HEK293 (cell line): ENCODE measurements at regions not wholly inside any gene's neighbourhood (a gene's known extent, or its start where the extent isn't known, plus 50 kb on each side); places are given as distances from the start of the nearest gene placed in this dataset.
A peak's percentile ranks its signal among the peaks of the same experiment; 100 is the strongest.

Experiments used
- CTCF ChIA-PET: fragments of 350-600 bp; formaldehyde crosslinking; extraction: SDS; loops from one replicate; lab custom pipeline; 2021; ENCODE audit warnings: antibody characterized with exemption; lab: Yijun Ruan, JAX
- POLR2A ChIA-PET: fragments of 300-600 bp; formaldehyde crosslinking; extraction: SDS; loops from one replicate; lab custom pipeline; 2020; ENCODE audit warnings: antibody characterized with exemption, inconsistent platforms; lab: Yijun Ruan, JAX
- H3K27ac ChIP-seq: fragments of 200-500 bp; sonication (Bioruptor generic); 2 replicates; pipeline ENCODE4 v1.5.1; 2014; ENCODE audit warnings: low read depth, low read length, control low read depth, inconsistent platforms; ENCODE audit errors: extremely low read depth
- H3K36me3 ChIP-seq, 2 experiments: fragments of 200-500 bp in 1 of 2; sonication (Bioruptor generic) in 1 of 2; 1 replicate in 1 of 2; 2 replicates in 1 of 2; pipeline ENCODE4 v1.5.1; 2014 to 2017; ENCODE audit warnings: inconsistent platforms in 2 of 2, low read length in 2 of 2; ENCODE audit not compliant: control insufficient read depth in 2 of 2, insufficient read depth in 1 of 2
- H3K4me1 ChIP-seq: fragments of 200-500 bp; sonication (Bioruptor generic); 2 replicates; pipeline ENCODE4 v1.5.1; 2014; ENCODE audit warnings: mild to moderate bottlenecking, low read length, inconsistent platforms; ENCODE audit not compliant: control insufficient read depth, insufficient read depth
- H3K4me3 ChIP-seq: 2 replicates; pipeline ENCODE4 v1.5.1; 2011; ENCODE audit warnings: low read depth, mild to moderate bottlenecking, control low read depth, low read length, moderate library complexity
- H3K9me3 ChIP-seq: fragments of 200-500 bp; sonication (Bioruptor generic); 2 replicates; pipeline ENCODE4 v1.5.1; 2014; ENCODE audit warnings: low read depth, low read length, inconsistent platforms; ENCODE audit not compliant: control insufficient read depth, insufficient read depth
- CTCF ChIP-seq: fragments of 450-650 bp; formaldehyde crosslinking; IDR thresholded peaks from 2 replicates; pipeline ENCODE4 v1.5.1; 2016; ENCODE audit warnings: missing biosample characterization, missing genetic modification characterization
- ELK4 ChIP-seq: IDR thresholded peaks from 2 replicates; pipeline ENCODE4 v1.6.1; 2011; ENCODE audit warnings: mild to moderate bottlenecking, low read depth, low read length, borderline replicate concordance
- PRDM10 ChIP-seq: fragments of 450-650 bp; formaldehyde crosslinking; IDR thresholded peaks from 2 replicates; pipeline ENCODE4 v1.5.1; 2016; ENCODE audit warnings: missing biosample characterization, missing genetic modification characterization
- PRDM6 ChIP-seq: fragments of 450-650 bp; formaldehyde crosslinking; IDR thresholded peaks from 2 replicates; pipeline ENCODE4 v1.5.1; 2017; ENCODE audit warnings: missing biosample characterization, missing genetic modification characterization
- SETDB1 ChIP-seq: IDR thresholded peaks from one replicate; pipeline ENCODE4 v1.6.1; 2017; ENCODE audit warnings: mild to moderate bottlenecking, low read length, moderate library complexity, mixed read lengths; ENCODE audit not compliant: insufficient read length
- ZBTB48 ChIP-seq: fragments of 450-650 bp; formaldehyde crosslinking; IDR thresholded peaks from 2 replicates; pipeline ENCODE4 v1.5.1; 2016; ENCODE audit warnings: missing biosample characterization, missing genetic modification characterization
- ZNF239 ChIP-seq: fragments of 450-650 bp; formaldehyde crosslinking; IDR thresholded peaks from 2 replicates; pipeline ENCODE4 v1.5.1; 2016; ENCODE audit warnings: missing biosample characterization, missing genetic modification characterization
- ZNF24 ChIP-seq: fragments of 450-650 bp; formaldehyde crosslinking; IDR thresholded peaks from 2 replicates; pipeline ENCODE4 v1.5.1; 2016; ENCODE audit warnings: missing biosample characterization, missing genetic modification characterization
- ZNF335 ChIP-seq: fragments of 450-650 bp; formaldehyde crosslinking; conservative IDR thresholded peaks from 2 replicates; pipeline ENCODE4 v1.5.1; 2016; ENCODE audit warnings: missing biosample characterization, missing genetic modification characterization
- ZNF341 ChIP-seq: fragments of 450-650 bp; formaldehyde crosslinking; IDR thresholded peaks from 2 replicates; pipeline ENCODE4; 2016; ENCODE audit warnings: low read depth, missing biosample characterization, missing genetic modification characterization
- ZNF404 ChIP-seq: fragments of 450-650 bp; formaldehyde crosslinking; IDR thresholded peaks from 2 replicates; pipeline ENCODE4 v1.5.1; 2017; ENCODE audit warnings: missing biosample characterization, missing genetic modification characterization
- ZNF518A ChIP-seq: fragments of 450-650 bp; formaldehyde crosslinking; conservative IDR thresholded peaks from 2 replicates; pipeline ENCODE4 v1.5.1; 2016; ENCODE audit warnings: low read depth, missing biosample characterization, missing genetic modification characterization
- ZNF654 ChIP-seq: fragments of 450-650 bp; formaldehyde crosslinking; IDR thresholded peaks from 2 replicates; pipeline ENCODE4 v1.5.1; 2016; ENCODE audit warnings: low read depth, missing biosample characterization, missing genetic modification characterization
- ZNF658 ChIP-seq: fragments of 450-650 bp; formaldehyde crosslinking; IDR thresholded peaks from 2 replicates; pipeline ENCODE4; 2016; ENCODE audit warnings: missing biosample characterization, missing genetic modification characterization
- ZNF664 ChIP-seq: fragments of 450-650 bp; formaldehyde crosslinking; IDR thresholded peaks from 2 replicates; pipeline ENCODE4 v1.5.1; 2016; ENCODE audit warnings: missing biosample characterization, missing genetic modification characterization
- ZNF670 ChIP-seq: fragments of 450-650 bp; formaldehyde crosslinking; IDR thresholded peaks from 2 replicates; pipeline ENCODE4 v1.5.1; 2016; ENCODE audit warnings: missing biosample characterization, missing genetic modification characterization, low read depth
- ZXDB ChIP-seq: fragments of 450-650 bp; formaldehyde crosslinking; IDR thresholded peaks from 2 replicates; pipeline ENCODE4 v1.5.1; 2016; ENCODE audit warnings: missing biosample characterization, missing genetic modification characterization

- no peak for TF ChIP-seq PRDM10 (tag by site-specific recombination)
- no peak for TF ChIP-seq CTCF (tag by site-specific recombination)
- no peak for TF ChIP-seq PRDM6 (tag by site-specific recombination)
- TF ChIP-seq ZNF664 (tag by site-specific recombination) = no peak
- TF ChIP-seq ZBTB48 (tag by site-specific recombination) = no peak
- TF ChIP-seq ZNF654 (tag by site-specific recombination) = no peak
- TF ChIP-seq ZNF24 (tag by site-specific recombination) = no peak
- TF ChIP-seq ZNF341 (tag by site-specific recombination) = no peak
- TF ChIP-seq ELK4 = no peak
- TF ChIP-seq ZNF335 = no peak
- no peak for TF ChIP-seq ZNF658
- TF ChIP-seq ZNF670 = no peak
These were observed 251.9 kb upstream of the DAB1 start (continued) for GRCh38 chr1:57675776-57676175.

GRCh38 chr1:57674801-57675200, 250.9 kb upstream of the DAB1 start:
- Histone ChIP-seq H3K4me1 (no peaks in the 10 kb centered on the region), H3K9me3 (no peaks in the 10 kb centered on the region), H3K36me3 (no peaks in the 10 kb centered on the region), H3K4me3 (no peak overlapping the region), H3K27ac (no peak overlapping the region)
- ChIA-PET POLR2A (no interaction called here), CTCF (no interaction called here)
- TF ChIP-seq ZXDB (tag by site-specific recombination) (no peak), PRDM6 (tag by site-specific recombination) (no peak), ZNF239 (no peak), ZNF404 (tag by site-specific recombination) (no peak), ZNF518A (tag by site-specific recombination) (0 out of 2 replicates have a peak, but pooled peaks have one; percentile 46), SETDB1 (peak; percentile 42)
